Pons (tissue), 1 donor: ENCODE measurements at regions not wholly inside any gene's neighbourhood (a gene's known extent, or its start where the extent isn't known, plus 50 kb on each side); places are given as distances from the start of the nearest gene placed in this dataset.
"Not testable (repeated sequence)": the region's sequence is repeated elsewhere in the genome, so short reads cannot be mapped to it uniquely, and the experiment has no call there.

Experiments
- DNase-seq: peaks from one replicate; pipeline ENCODE4 v3.0.0-alpha.2; 2016; ENCODE audit warnings: low spot score

DNA sequence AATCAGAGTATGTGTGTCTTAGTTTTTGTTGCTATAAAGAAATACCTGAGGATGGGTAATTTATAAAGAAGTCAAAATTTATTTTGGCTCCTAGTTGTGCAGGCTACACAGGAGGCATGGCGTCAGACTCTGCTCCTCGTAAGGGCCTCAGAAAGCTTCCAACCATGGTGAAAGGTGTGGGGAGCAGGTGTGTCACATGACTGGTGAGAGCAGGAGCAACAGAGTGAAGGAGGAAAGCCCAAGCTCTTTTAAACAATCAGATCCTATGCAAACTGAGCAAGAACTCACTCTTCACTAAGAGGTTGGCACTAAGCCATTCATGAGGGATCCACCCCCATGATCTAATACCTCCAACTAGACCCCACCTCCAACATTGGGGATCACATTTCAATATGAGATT is 1524.3 kb downstream of the HACE1 start:
- DNase-seq = no peak

DNA sequence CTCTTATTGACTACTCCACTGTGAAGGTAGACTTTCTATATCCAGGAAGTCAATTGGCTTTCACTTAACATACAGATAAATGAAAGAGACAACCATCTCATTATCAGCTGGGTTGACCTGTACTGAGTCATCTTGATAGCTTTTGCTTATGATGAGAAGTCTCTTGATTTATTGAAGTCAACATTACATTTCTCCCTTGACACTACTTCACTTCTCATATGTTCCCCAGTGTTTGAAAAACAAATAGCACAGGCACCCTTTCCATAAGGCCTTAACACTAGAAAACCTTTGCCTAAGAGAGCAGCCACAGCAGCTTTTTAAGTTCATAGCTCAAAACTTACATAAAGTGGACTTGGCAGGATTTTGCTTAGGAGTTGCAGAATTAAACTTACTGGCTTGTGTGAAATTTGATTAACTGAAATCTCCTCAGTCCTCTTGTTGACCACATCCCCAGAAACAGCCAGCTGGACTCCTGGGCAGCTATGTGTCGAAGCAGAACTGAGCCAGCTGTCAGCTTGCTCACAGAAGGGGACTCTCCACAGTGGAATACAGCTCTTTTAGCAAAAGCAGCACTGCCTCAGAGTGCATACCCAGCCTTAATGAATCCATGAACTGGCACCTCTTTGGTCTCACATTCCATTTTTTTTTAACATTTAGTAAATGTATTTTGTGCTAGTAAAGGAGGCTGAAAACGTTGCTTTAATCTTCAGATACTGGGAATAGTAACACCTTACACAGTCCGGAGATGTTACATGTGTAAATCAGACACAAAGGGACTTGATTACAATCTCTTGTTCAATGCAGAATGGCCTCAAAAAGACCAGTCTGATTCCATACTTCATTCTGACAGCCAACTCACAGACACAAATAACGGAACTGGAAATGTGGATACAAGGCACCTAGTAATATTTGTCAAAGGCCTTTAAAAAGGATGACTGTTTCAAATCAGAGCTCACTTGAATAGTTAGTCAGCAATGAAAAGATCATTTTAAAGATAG is 1532.7 kb downstream of the HACE1 start:
- DNase-seq = peak; percentile 14

DNA sequence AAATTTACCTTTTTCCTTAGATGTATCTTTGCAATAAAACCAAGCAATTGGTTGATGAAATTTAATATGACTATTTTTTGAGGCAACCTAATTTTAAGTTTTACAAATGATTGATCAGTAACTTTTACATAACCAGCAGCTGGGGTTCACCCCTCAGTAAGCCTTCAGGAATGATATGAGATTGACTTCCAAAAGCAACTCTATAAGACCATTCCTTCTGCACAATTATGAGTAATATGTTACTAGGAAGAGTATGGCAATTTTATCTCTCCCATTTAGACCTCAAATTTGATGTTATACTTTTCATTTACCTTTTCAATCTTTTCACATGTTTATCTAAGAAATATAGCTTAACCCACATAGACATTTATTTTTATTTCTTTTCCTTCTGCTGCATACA is 1546.3 kb downstream of the HACE1 start:
- no peak for DNase-seq

DNA sequence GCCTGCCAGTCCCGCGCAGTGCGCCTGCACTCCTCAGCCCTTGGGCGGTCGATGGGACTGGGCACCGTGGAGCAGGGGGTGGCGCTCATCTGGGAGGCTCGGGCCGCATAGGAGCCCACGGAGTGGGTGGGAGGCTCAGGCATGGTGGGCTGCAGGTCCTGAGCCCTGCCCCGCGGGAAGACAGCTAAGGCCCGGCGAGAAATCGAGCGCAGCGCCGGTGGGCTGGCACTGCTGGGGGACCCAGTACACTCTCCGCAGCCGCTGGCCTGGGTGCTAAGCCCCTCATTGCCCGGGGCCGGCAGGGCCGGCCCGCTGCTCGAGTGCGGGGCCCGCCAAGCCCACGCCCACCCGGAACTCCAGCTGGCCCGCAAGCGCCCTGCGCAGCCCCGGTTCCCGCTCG is 1565.3 kb downstream of the HACE1 start:
- not testable (repeated sequence) for DNase-seq

- DNase-seq = no peak
Observed at GRCh38 chr6:103284835-103285234, 1574.9 kb downstream of the HACE1 start.

GRCh38 chr6:103280417-103280816 is 1579.3 kb downstream of the HACE1 start:
- DNase-seq = no peak

DNA sequence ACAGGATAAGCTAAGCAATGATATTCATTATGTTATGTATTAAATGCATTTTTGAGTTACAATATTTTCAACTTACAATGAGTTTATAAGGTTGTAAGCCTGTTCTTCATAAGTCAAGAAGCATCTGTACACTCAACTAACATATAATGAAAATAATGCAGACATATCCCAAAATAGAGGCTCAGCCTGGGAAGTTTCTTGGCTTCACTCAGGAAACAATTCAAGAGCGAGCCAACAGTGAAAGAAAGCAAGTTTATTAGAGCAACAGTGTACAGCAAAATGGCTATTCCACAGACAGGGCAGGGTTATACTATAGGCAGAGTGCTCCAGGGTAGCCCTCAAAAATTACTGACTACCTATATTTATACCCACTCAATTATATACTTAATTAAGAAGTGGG is 1581.8 kb downstream of the HACE1 start:
- no peak for DNase-seq

DNA sequence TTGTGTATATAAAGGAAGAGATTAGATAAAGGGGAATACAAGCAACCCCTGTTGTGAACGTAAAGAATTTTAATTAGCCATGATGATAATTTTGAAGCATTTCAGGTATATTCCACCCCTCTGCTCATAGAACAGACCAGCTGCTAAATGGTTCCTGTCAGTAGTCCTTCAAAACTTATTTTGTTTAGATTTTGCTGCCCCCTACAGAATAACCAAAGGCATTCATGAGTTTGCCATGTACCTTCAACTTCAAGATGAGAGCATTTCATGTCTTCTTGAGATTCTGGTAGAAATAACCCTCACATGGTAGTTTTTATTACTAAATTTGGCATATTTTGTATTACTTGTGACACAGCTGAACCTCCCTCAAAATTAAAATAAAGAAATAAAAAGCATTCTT is 1586.7 kb downstream of the HACE1 start:
- peak; percentile 32 for DNase-seq

GRCh38 chr6:103269581-103269980 is 1590.1 kb downstream of the HACE1 start:
- DNase-seq = no peak

DNA sequence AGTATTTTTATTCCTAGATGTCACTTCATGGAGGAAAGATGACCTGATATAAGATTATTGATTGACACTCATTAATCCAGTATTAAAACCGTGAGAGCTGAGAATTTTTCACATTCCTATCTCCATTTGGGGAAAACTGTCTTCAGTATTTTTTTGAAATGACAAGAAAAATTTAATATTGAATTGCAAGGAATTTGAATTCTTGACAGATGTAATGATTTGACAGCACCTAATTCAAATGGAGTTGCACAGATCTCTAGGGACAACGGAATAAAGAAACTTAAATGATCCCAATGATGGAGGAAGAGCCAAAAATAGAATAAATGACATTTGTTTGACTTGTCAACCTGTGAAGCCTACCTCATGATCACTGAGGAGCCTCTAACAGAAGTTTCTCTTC is 1591.4 kb downstream of the HACE1 start:
- no peak for DNase-seq

GRCh38 chr6:103264020-103264419 is 1595.7 kb downstream of the HACE1 start:
- no peak for DNase-seq

DNA sequence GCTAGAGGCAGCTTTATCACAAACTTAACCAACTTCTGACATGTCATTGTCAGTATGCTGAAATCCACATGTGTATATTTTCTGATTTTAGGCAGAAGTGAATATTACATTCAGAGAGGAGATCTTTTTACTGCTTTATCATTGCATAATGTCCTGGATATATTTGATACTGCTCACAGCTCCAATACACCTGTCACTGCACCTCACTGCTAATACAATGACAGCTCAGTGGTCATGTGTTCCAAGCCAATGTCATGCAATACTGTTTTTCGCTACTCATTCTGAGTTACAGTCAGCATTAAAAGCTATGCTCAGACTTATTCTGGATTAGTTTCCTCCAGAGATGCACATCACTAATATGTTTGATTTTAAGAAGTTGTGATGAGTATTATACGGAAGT is 1604.6 kb downstream of the HACE1 start:
- DNase-seq = no peak

GRCh38 chr6:103236923-103237322 is 1622.8 kb downstream of the HACE1 start:
- DNase-seq = no peak

GRCh38 chr6:103231181-103231580 is 1628.5 kb downstream of the HACE1 start:
- DNase-seq = no peak

DNA sequence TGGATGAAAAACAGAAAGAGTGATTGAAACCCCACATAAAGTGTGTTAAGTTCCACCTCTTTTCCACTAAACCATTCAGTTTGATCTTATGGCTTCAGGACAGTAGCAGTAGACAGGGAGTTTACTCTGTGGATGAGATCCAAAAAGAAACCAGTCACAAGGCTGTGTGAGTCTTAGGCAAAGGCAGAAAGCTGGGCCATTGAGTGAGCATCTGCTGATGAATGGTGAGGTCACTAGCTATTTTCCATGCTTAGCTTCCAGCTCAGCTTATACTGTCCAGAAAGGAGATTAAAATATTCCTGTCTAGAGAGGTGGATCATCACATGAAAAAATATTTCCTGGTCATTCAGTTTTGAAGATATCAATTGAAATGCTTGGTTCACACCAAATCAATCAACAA is 1643.9 kb downstream of the HACE1 start:
- DNase-seq = no peak

DNA sequence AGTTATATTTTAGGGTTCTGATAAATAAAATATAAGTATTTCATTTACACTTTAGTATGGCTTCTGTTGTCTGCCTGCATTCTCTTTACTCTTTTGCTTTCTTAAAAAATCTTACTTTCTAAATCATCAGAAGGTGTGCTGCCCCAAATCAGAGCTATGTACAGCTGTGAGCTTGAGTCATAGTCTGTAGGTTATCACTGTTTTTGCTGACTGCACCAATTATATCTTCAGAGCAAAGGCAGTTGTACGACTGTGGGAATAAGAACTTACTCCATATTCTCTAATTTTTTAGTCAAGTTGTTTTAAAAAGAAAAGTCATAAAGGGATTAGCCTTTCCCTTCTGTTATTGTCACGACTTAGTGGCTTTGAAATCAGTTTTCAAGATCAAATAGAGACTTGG is 1649.0 kb downstream of the HACE1 start:
- no peak for DNase-seq

GRCh38 chr6:103198386-103198785 is 1661.3 kb downstream of the HACE1 start:
- no peak for DNase-seq

DNA sequence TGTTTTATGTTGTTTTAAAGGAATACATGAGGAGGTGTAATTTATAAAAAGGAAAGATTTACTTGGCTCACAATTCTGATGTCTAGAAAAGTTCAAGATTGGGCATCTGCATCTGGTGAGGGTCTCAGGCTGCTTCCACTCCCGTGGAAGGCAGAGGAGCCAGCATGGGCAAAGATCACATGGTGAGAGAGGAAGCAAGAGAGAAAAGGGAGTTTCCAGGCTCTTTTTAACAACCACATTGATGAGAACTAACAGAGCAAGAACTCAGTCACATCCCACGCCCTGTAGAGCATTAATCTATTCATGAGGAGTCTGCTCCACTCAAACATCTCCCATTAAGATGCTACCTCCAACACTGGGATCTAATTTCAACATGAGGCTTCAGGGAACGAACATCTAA is 1666.3 kb downstream of the HACE1 start:
- DNase-seq = no peak

GRCh38 chr6:103191391-103192093 is 1668.2 kb downstream of the HACE1 start:
- DNase-seq = no peak

DNA sequence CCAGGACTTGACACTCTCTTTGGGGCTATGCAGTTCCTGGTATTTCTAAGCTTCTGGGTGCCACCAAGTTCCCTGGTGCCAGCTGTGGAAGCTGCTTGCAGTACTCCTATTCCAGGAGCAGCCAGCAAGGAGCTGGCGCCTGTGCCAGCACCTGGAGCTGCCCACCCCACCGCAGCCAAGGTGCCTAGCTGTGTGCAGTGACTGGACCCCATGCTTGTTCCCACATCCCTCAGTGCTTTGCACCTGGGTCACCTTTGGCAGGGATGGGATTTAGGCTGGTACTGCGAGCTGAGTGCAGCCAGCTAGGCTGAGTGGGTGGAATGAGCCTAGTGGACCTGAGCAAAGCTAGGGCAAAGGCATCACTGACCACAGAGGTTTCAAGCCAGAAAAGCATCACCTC is 1674.9 kb downstream of the HACE1 start:
- no peak for DNase-seq

GRCh38 chr6:103183831-103184411 is 1675.8 kb downstream of the HACE1 start:
- no peak for DNase-seq

DNA sequence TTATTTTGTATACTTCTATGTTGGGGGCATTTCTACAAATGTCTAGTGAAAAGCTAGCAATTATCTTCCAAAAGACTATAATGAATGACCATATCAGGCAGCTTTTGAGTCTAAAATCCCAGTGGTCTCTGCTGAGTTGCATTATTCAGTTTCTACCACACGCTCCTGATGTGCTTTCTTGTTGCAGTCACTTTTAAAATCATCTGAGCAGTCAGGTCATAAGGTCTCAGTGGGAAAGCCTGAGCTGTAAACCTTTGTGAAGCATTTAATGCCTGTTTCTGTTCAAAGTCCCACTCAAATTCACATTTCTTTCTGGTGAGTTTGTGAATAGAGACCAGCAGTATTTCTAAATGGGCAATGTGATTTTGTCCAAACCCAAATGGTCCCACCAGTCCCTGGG is 1681.5 kb downstream of the HACE1 start:
- DNase-seq = no peak

DNA sequence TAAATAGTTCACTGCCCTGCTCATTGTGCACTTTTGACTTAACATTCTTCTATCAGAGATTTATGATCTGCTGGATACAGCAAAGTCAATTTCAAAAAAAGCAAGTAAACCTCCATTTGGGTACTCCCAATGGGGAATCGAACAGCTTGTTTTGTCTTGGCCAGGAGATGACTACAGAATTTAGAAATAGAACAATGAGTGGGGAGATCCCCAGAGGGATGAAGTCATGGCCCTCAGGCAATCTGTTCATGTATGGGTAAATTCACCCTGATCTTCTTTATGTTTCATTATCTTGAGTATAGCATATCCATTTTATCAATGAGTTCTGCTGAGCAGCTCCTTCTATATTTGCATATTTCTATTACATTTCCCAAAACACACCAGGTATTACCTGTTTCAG is 1681.9 kb downstream of the HACE1 start:
- no peak for DNase-seq
